OCI-LY3 (cell line): ENCODE measurements at regions not wholly inside any gene's neighbourhood (a gene's known extent, or its start where the extent isn't known, plus 50 kb on each side); places are given as distances from the start of the nearest gene placed in this dataset.

Experiments used
- EZH2phosphoT487 ChIP-seq: fragments of 200-600 bp; shearing (Covaris generic); IDR thresholded peaks from 2 replicates; pipeline ENCODE4 v1.6.1; 2018; ENCODE audit warnings: antibody characterized with exemption, mixed run types, low read depth
- TF ChIP-seq, protein P1 (sequence below): fragments of 200-600, 300-600 bp; sonication (generic); IDR thresholded peaks from 2 replicates; pipeline ENCODE4 v1.5.1; 2014; ENCODE audit warnings: antibody characterized with exemption, low read length, low read depth

DNA sequence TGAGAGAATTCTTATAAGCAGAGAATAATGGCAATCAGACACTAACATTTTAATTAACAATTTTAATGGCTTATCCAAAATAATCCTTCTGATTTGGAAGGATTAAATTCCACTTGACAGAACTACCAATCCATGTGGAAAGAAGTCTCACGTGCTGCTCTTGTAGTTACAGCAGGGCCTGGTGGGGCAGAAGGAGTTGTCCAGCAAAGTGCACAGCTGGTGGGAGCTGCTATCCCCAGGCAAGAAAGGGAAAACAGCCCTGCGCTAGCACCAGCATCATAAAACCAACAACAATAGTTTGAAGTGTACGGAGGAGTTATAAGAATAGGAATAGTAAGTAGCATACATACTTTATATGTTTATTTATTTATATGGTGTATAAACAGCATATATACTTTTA lies 127.4 kb upstream of the TRIM2 start:
- TF ChIP-seq, protein P1, sequence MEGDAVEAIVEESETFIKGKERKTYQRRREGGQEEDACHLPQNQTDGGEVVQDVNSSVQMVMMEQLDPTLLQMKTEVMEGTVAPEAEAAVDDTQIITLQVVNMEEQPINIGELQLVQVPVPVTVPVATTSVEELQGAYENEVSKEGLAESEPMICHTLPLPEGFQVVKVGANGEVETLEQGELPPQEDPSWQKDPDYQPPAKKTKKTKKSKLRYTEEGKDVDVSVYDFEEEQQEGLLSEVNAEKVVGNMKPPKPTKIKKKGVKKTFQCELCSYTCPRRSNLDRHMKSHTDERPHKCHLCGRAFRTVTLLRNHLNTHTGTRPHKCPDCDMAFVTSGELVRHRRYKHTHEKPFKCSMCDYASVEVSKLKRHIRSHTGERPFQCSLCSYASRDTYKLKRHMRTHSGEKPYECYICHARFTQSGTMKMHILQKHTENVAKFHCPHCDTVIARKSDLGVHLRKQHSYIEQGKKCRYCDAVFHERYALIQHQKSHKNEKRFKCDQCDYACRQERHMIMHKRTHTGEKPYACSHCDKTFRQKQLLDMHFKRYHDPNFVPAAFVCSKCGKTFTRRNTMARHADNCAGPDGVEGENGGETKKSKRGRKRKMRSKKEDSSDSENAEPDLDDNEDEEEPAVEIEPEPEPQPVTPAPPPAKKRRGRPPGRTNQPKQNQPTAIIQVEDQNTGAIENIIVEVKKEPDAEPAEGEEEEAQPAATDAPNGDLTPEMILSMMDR: no peak
- TF ChIP-seq EZH2phosphoT487: no peak
